ENCODE measurements at regions not wholly inside any gene's neighbourhood (a gene's known extent, or its start where the extent isn't known, plus 50 kb on each side); places are given as distances from the start of the nearest gene placed in this dataset.

DNA sequence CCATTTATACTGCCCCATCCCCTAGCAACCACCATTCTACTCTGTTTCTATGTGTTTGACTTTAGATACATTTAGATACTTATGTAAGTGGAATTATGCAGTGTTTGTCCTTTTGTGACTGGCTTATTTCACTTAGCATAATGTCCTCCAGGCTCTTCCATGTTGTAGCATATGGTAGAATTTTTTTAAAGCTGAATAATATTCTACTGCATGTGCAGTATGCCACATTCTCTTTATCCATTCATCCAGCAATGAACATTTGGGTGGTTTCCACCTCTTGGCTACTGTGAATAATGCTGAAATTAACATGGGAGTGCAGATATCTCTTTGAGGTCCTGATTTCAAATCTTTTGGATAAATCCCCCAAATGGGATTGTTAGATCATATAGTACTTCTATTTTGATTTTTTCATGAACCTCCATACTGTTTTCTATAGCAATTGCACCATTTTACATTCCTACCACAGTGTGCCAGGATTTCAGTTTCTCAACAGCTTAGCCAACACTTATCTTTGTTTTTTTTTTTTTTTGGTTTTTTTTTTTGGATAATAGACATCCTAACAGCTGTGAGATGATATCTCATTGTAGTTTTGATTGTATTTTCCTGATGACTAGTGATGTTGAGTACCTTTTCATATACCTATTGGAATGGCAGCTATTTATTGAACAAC lies 105.9 kb upstream of the LNX1 start:
- H3K4me3 ChIP-seq (ENCODE audit: low read depth, low read length), result no peak overlapping the region
- TF ChIP-seq, protein P1, sequence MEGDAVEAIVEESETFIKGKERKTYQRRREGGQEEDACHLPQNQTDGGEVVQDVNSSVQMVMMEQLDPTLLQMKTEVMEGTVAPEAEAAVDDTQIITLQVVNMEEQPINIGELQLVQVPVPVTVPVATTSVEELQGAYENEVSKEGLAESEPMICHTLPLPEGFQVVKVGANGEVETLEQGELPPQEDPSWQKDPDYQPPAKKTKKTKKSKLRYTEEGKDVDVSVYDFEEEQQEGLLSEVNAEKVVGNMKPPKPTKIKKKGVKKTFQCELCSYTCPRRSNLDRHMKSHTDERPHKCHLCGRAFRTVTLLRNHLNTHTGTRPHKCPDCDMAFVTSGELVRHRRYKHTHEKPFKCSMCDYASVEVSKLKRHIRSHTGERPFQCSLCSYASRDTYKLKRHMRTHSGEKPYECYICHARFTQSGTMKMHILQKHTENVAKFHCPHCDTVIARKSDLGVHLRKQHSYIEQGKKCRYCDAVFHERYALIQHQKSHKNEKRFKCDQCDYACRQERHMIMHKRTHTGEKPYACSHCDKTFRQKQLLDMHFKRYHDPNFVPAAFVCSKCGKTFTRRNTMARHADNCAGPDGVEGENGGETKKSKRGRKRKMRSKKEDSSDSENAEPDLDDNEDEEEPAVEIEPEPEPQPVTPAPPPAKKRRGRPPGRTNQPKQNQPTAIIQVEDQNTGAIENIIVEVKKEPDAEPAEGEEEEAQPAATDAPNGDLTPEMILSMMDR (IDR thresholded peaks at IDR 0.05; ENCODE audit: borderline replicate concordance, insufficient read depth, low read depth, low read length), result no peak

GRCh38 chr4:53695540-53696463 lies 104.5 kb upstream of the LNX1 start:
- H3K4me3 ChIP-seq (ENCODE audit: low read depth, low read length), result no peak overlapping the region
- TF ChIP-seq, protein P1 (IDR thresholded peaks at IDR 0.05; ENCODE audit: borderline replicate concordance, insufficient read depth, low read depth, low read length), result no peak

- H3K4me3 ChIP-seq (ENCODE audit: low read depth, low read length), result no peak overlapping the region
- TF ChIP-seq, protein P1 (IDR thresholded peaks at IDR 0.05; ENCODE audit: borderline replicate concordance, insufficient read depth, low read depth, low read length), result no peak
Observed at GRCh38 chr4:53694666-53695065, 103.4 kb upstream of the LNX1 start.

GRCh38 chr4:53693909-53694308 lies 102.6 kb upstream of the LNX1 start:
- no peak overlapping the region for H3K4me3 ChIP-seq (ENCODE audit: low read depth, low read length)

GRCh38 chr4:53693408-53693807 lies 102.1 kb upstream of the LNX1 start:
- TF ChIP-seq, protein P1 (IDR thresholded peaks at IDR 0.05; ENCODE audit: borderline replicate concordance, insufficient read depth, low read depth, low read length), result no peak

More at GRCh38 chr4:53693909-53694308, 102.6 kb upstream of the LNX1 start:
- TF ChIP-seq, protein P1 (IDR thresholded peaks at IDR 0.05; ENCODE audit: borderline replicate concordance, insufficient read depth, low read depth, low read length), result no peak

DNA sequence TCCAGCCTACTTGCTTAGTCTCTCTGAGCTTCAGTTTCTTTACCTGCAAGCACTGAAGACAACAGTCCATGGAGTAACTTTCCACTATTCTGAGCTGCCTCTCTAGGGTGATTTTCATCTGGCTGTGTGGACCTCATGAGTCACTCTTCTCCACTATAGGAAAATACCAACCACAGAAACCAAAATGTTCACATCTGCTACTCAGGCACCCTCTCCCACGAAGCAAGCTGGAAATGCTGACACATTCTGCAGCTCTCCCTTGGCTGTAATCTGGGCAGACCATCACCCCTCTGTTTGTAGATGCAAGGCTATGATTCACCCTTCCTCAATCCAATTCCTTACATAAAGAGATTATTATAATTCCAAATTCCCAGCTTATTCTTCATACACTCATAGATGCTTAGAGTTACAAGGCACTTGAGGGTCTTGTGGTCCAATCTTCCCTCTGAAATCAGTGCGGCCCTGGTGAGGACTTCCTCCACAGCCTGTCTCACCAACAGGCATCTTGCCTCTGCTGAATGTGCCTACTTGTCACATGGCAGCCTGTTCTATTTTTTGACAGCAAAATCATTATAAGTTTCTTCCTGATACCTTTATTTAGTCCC lies 97.0 kb upstream of the LNX1 start:
- TF ChIP-seq, protein P1 (IDR thresholded peaks at IDR 0.05; ENCODE audit: borderline replicate concordance, insufficient read depth, low read depth, low read length), result no peak
- no peak overlapping the region for H3K4me3 ChIP-seq (ENCODE audit: low read depth, low read length)

More at GRCh38 chr4:53693408-53693807, 102.1 kb upstream of the LNX1 start:
- no peak overlapping the region for H3K4me3 ChIP-seq (ENCODE audit: low read depth, low read length)
